GM10266 (cell line): ENCODE measurements at regions not wholly inside any gene's neighbourhood (a gene's known extent, or its start where the extent isn't known, plus 50 kb on each side); places are given as distances from the start of the nearest gene placed in this dataset.
"Not testable (repeated sequence)": the region's sequence is repeated elsewhere in the genome, so short reads cannot be mapped to it uniquely, and the experiment has no call there.

Source experiments
- DNase-seq: peaks from one replicate; pipeline ENCODE4 v3.0.0; 2012; ENCODE audit errors: extremely low spot score
- TF ChIP-seq, protein P1 (sequence below): IDR thresholded peaks from 2 replicates; pipeline ENCODE4 v1.5.1; 2012; ENCODE audit warnings: mild to moderate bottlenecking, low read depth; ENCODE audit not compliant: control insufficient read depth, insufficient read depth; ENCODE audit errors: missing control alignments

DNA sequence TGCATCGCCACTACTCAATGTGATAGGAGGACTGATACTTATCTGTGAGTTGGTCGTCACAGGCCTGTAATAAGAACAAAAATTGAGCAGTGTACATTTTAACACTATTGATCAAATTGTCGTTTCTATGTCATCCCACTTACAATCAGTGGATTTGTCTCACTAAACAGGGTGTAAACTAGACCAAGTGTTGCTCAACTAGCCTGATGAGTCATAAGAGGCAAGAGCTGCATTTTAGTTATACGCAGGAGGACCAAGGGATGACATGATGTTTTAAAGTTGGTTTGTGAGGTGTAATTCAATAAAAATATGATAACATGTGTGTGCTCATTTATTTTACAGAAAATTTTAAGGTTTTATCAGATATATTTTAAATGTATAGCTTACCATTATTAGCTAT is 1239.2 kb downstream of the REEP3 start:
- TF ChIP-seq, protein P1, sequence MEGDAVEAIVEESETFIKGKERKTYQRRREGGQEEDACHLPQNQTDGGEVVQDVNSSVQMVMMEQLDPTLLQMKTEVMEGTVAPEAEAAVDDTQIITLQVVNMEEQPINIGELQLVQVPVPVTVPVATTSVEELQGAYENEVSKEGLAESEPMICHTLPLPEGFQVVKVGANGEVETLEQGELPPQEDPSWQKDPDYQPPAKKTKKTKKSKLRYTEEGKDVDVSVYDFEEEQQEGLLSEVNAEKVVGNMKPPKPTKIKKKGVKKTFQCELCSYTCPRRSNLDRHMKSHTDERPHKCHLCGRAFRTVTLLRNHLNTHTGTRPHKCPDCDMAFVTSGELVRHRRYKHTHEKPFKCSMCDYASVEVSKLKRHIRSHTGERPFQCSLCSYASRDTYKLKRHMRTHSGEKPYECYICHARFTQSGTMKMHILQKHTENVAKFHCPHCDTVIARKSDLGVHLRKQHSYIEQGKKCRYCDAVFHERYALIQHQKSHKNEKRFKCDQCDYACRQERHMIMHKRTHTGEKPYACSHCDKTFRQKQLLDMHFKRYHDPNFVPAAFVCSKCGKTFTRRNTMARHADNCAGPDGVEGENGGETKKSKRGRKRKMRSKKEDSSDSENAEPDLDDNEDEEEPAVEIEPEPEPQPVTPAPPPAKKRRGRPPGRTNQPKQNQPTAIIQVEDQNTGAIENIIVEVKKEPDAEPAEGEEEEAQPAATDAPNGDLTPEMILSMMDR, result no peak
- no peak for DNase-seq

DNA sequence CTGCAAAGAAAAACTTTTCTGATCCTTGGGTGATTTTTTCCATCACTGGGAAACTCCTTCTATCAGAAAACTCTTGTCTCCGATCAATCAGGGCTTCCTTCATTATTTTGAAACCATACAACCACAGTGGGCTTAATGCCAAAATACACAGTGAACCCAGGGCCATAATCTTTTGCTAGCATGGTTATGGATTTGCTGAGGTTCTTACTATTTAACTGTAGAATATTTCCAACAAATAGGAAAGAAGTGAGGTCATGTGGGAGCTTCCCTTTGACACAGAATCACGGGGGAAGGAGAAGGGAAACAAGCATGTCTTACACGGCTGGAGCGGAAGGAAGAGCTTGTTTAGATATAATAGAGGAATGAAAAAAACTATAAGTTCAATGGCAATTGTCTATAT is 1241.7 kb downstream of the REEP3 start:
- TF ChIP-seq, protein P1, result no peak
- DNase-seq, result no peak

DNA sequence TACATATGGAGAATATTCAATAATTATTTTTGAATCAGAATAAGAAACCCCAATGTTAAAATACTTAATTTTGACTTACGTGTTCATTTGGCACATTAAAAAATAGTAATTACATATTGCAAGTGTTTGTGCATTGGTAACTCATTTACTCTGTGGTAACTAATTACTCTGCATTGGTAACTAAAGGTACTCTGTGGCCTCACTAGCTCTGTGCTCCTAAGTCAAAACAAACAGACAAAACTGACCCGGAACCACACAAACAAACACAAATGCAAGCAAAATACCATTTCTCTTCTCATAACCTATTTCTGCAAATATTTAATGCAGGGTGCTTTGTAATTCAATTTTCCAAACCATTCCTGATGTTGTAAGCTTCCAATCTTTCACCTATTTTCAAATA is 1244.3 kb downstream of the REEP3 start:
- TF ChIP-seq, protein P1, result no peak
- no peak for DNase-seq

DNA sequence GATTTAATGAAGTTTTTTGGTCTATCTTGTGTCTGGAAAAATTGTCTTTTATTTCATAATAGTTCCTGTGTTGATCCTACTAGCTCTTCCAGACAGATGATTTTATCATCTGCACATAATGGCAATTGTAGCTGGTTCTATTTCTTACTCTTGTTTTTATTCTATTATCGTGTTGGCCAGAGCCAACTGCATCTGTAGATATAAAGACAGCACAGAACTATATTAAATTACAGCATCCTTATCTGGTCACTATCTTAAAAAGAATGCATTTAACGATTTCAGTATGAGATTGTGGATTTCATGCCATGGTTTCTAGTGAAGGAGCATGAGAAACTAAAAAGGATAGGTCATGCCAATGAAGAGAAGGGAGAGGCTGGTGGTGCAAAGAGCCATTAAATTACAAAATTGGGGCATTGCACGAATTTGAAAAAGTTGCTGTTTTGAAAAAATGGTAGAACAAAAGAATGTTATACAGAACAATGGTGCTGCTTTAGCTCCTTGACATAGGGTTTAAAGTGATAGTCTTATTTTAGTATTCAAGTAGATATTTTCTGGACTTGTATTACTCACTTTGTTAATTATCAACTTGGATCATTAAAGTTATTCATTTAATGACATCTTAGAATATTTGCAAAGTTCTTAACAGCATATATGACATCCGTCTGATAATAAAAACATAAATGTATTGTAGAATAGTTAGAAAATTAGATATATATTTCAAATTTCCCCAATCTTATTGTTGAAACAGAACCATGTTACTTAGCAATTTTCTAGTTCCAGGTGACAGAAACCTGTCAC is 1250.3 kb downstream of the REEP3 start:
- TF ChIP-seq, protein P1, result no peak
- DNase-seq, result no peak

DNA sequence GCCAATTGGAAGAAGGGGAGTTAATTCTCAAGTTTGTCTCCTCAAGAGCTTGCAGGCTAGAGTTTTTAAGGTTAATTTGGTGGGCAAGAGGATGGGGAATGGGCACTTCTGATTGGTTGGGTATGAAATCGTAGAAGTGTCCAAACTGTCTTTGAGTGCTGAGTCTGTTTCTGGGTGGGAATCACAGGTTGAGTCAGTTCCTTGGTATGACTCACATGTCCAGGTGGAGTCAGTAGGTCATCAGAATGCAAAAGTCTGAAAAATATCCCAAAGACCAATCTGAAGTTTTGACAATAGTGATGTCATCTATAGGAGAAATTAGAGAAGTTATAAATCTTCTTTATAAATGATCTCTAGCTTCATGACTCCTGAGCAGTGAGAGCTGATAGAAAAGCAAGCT is 1252.2 kb downstream of the REEP3 start:
- TF ChIP-seq, protein P1, result no peak
- no peak for DNase-seq

DNA sequence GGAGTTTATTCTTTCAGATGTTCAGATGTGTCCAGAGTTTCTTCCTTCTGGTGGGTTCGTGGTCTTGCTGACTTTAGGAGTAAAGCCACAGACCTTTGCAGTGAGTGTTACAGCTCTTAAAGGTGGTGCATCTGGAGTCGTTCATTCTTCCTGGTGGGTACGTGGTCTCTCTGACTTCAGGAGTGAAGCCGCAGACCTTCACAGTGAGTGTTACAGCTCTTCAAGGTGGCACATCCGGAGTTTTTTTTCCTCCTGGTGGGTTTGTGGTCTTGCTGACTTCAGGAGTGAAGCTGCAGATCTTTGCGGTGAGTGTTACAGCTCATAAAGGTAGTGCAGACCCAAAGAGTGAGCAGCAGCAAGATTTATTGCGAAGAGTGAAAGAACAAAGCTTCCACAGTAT is 1263.2 kb downstream of the REEP3 start:
- not testable (repeated sequence) for DNase-seq

DNA sequence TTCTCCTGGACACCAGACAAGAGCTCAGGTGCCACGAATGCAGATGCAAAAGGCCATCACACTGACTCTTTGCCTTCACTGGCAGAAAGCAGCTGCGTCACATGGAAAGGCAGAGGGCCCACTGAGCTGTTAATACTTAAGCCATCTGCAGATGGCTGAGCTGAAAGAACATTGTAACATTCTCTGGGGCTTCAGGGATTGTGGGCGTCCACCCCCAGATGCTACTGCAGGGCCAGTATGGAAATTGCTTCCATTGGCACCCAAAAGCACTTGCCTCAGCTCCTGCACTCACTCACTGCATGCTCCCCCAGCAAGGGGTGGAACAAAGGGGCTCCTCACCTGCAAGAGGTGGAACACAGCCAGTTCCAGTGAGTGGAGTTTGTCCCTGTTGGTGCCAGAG is 1264.6 kb downstream of the REEP3 start:
- DNase-seq, result no peak
- TF ChIP-seq, protein P1, result no peak

DNA sequence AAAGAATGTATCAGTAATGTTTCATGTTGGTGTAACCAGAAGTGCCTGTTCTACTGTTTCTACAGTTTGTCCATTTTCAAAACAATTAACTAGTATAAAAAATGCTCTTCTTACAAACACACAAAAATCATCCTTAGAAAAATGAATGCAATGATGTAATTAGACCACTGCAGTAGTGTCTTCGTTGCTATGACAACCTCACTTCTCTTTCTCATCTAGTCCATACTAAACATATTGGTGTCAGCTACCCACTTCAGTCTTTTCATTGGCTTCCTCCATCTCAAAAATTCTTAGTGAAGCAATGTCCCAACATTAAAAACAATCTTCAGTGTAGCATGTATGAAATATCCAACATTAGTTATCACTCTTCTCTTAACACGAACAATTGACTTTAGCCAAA is 1265.8 kb downstream of the REEP3 start:
- TF ChIP-seq, protein P1, result no peak
- no peak for DNase-seq
